ENCODE measurements at regions not wholly inside any gene's neighbourhood (a gene's known extent, or its start where the extent isn't known, plus 50 kb on each side); places are given as distances from the start of the nearest gene placed in this dataset. TPM values are rescaled to one million over a fixed set of nuclear protein-coding genes. Genes with fewer than 3 reads are reported as not detected.

DNA sequence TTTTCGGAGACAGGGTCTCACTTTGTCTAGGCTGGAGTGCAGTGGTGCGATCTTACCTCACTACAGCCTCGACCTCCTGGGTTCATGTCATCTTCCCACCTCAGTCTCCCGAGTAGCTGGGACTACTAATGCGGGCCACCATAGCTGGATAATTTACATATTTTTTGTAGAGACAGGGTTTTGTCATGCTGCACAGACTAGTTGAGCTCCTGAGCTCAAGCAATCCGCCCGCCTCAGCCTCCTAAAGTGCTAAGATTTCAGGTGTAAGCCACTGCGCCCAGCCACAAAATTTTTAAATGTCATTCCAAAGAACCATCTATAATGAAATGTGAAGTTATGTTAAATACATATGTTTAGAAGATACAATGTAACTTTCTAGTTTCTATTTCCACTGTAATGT is 4747.7 kb upstream of the OR11H1 start:
- Histone ChIP-seq H3K27me3 (ENCODE audit: low read length) (no peaks in the 10 kb centered on the region), H3K9me2 (replicated peaks; ENCODE audit: insufficient read depth, low read length) (no peaks in the 10 kb centered on the region), H3K27ac (ENCODE audit: low read length) (no peak overlapping the region), H3K4me1 (ENCODE audit: low read length) (no peaks in the 10 kb centered on the region), H3K9me3 (ENCODE audit: low read length) (peaks cover 44% of the 10 kb centered on the region), H3K4me2 (ENCODE audit: low read depth, low read length, poor library complexity, severe bottlenecking) (no peak overlapping the region), H2AFZ (ENCODE audit: low read length) (no peak overlapping the region), H3K79me2 (ENCODE audit: low read length) (no peaks in the 10 kb centered on the region), H3K36me3 (ENCODE audit: insufficient read depth, low read length) (no peaks in the 10 kb centered on the region), H3K9ac (ENCODE audit: low read length) (no peak overlapping the region), H3K4me3 (ENCODE audit: low read length) (no peak overlapping the region), H4K20me1 (ENCODE audit: insufficient read depth, low read depth, low read length) (no peaks in the 10 kb centered on the region)
- DNase-seq: no peak

DNA sequence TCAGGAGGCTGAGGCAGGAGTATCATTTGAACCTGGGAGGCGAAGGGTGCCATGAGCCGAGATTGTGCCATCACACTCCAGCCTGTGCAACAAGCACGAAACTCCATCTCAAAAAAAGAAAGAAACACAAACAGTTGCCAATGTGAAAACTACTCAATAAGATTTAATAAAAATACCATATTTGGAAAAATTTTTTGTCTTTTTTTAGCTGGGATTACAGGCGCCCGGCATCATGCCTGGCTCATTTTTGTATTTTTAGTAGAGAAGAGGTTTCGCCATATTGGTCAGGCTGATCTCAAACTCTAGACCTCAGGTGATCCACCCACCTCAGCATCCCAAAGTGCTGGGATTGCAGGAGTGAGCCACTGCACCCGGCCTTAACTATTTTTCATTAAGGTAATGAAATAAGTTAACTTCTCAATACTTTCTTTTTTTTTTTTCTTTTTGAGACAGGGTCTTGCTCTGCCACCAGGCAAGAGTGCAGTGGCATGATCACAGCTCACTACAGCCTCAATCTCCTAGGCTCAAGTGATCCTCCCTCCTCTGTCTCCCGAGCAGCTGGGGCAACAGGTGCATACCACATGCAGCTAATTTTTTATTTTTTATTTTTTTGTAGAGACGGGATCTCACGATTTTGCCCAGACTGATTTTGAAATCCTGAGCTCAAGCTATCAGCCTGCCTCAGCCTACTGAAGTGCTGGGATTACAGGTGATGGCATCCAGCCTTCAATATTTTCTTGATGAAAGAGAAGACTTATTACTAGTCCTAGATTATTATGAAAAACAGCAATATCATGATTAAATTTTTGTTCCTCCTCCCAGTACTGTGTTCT is 4746.2 kb upstream of the OR11H1 start:
- no peak overlapping the region for H3K9ac ChIP-seq (ENCODE audit: low read length)
- H3K27me3 ChIP-seq (ENCODE audit: low read length): no peaks in the 10 kb centered on the region
- H3K9me3 ChIP-seq (ENCODE audit: low read length): peaks cover 34% of the 10 kb centered on the region
- no peaks in the 10 kb centered on the region for H4K20me1 ChIP-seq (ENCODE audit: insufficient read depth, low read depth, low read length)
- H3K4me3 ChIP-seq (ENCODE audit: low read length): no peak overlapping the region
- H3K27ac ChIP-seq (ENCODE audit: low read length): no peak overlapping the region
- H3K4me1 ChIP-seq (ENCODE audit: low read length): no peaks in the 10 kb centered on the region
- no peak for DNase-seq
- no peak overlapping the region for H3K4me2 ChIP-seq (ENCODE audit: low read depth, low read length, poor library complexity, severe bottlenecking)
- H3K9me2 ChIP-seq (replicated peaks; ENCODE audit: insufficient read depth, low read length): no peaks in the 10 kb centered on the region
- no peak overlapping the region for H2AFZ ChIP-seq (ENCODE audit: low read length)
- no peaks in the 10 kb centered on the region for H3K36me3 ChIP-seq (ENCODE audit: insufficient read depth, low read length)
- no peaks in the 10 kb centered on the region for H3K79me2 ChIP-seq (ENCODE audit: low read length)

Small RNA genes lying in the stretch of these regions (small RNA-seq; reads per million reads assigned to genes)
- not detected for gene RF00004
